DND-41 (cell line): ENCODE measurements at regions not wholly inside any gene's neighbourhood (a gene's known extent, or its start where the extent isn't known, plus 50 kb on each side); places are given as distances from the start of the nearest gene placed in this dataset.

ENCODE experiments used
- CTCF ChIP-seq: IDR thresholded peaks from 2 replicates; pipeline ENCODE4 v1.5.1; 2012; ENCODE audit warnings: borderline replicate concordance, low read length, moderate library complexity, mild to moderate bottlenecking; ENCODE audit not compliant: poor library complexity, severe bottlenecking; ENCODE audit errors: extremely low read depth
- EZH2 ChIP-seq: IDR thresholded peaks from 3 replicates; pipeline ENCODE4 v1.6.1; 2012; ENCODE audit warnings: borderline replicate concordance, low read depth, mild to moderate bottlenecking, moderate library complexity, low read length, inconsistent platforms; ENCODE audit not compliant: severe bottlenecking

- TF ChIP-seq CTCF (no peak), EZH2 (no peak)
Observed at GRCh38 chr6:85390775-85391174, 59.1 kb upstream of the NT5E start.
